GM23338 (cell line): ENCODE measurements at regions not wholly inside any gene's neighbourhood (a gene's known extent, or its start where the extent isn't known, plus 50 kb on each side); places are given as distances from the start of the nearest gene placed in this dataset.

Source experiments
- ATAC-seq: fragments of 200-7000 bp; cut with Tn5 transposase; 3 replicates; pipeline ENCODE4 v1.9.1; 2020
- DNase-seq: peaks from one replicate; pipeline ENCODE4 v3.0.0-alpha.2; 2015; ENCODE audit warnings: low spot score
- H2AFZ ChIP-seq: fragments of 200-600 bp; sonication (generic); 2 replicates; pipeline ENCODE4 v1.8.0; 2016; ENCODE audit warnings: antibody characterized with exemption, mild to moderate bottlenecking, moderate library complexity
- H3F3A ChIP-seq: fragments of 200-600 bp; sonication (generic); replicated peaks from 2 replicates; pipeline ENCODE4 v1.8.0; 2017; ENCODE audit warnings: antibody characterized with exemption, mixed run types, low read depth
- H3K27ac ChIP-seq: fragments of 200-600 bp; sonication (generic); 2 replicates; pipeline ENCODE4 v1.6.1; 2016; ENCODE audit warnings: low read depth
- H3K27me3 ChIP-seq: fragments of 200-600 bp; sonication (generic); 2 replicates; pipeline ENCODE4 v1.8.0; 2016; ENCODE audit warnings: mild to moderate bottlenecking, mixed run types, moderate library complexity; ENCODE audit not compliant: insufficient read depth
- H3K36me3 ChIP-seq: fragments of 200-600 bp; sonication (generic); 2 replicates; pipeline ENCODE4 v1.8.0; 2016; ENCODE audit warnings: mild to moderate bottlenecking; ENCODE audit not compliant: insufficient read depth
- H3K4me1 ChIP-seq: fragments of 200-600 bp; sonication (generic); 2 replicates; pipeline ENCODE4 v1.8.0; 2016; ENCODE audit warnings: mild to moderate bottlenecking, moderate library complexity; ENCODE audit not compliant: insufficient read depth
- H3K4me2 ChIP-seq: fragments of 200-600 bp; sonication (generic); 2 replicates; pipeline ENCODE4 v1.7.1; 2017; ENCODE audit warnings: mixed run types
- H3K4me3 ChIP-seq: fragments of 200-600 bp; sonication (generic); 2 replicates; pipeline ENCODE4 v1.6.1; 2016; ENCODE audit warnings: mixed run types
- H3K79me2 ChIP-seq: fragments of 200-600 bp; sonication (generic); replicated peaks from 2 replicates; pipeline ENCODE4 v1.8.0; 2017; ENCODE audit warnings: mild to moderate bottlenecking; ENCODE audit not compliant: insufficient read depth
- H3K9me2 ChIP-seq: fragments of 200-600 bp; sonication (generic); 2 replicates; pipeline ENCODE4 v1.8.0; 2017; ENCODE audit not compliant: insufficient read depth
- H4K20me1 ChIP-seq: fragments of 200-600 bp; sonication (generic); replicated peaks from 2 replicates; pipeline ENCODE4 v1.8.0; 2017; ENCODE audit warnings: mild to moderate bottlenecking; ENCODE audit not compliant: insufficient read depth
- H3K27ac Mint-ChIP-seq: 2 replicates; pipeline ENCODE4 v1.8.0; 2020; ENCODE audit warnings: inconsistent platforms, mild to moderate bottlenecking, moderate library complexity, mixed read lengths
- H3K27me3 Mint-ChIP-seq: 3 replicates; pipeline ENCODE4 v1.8.0; 2022; ENCODE audit warnings: low read depth, mild to moderate bottlenecking, moderate library complexity, mixed read lengths, inconsistent platforms; ENCODE audit not compliant: insufficient read depth, poor library complexity
- H3K36me3 Mint-ChIP-seq: 3 replicates; pipeline ENCODE4 v1.8.0; 2021; ENCODE audit warnings: low read depth, mild to moderate bottlenecking, inconsistent platforms, moderate library complexity, mixed read lengths
- H3K4me1 Mint-ChIP-seq: 3 replicates; pipeline ENCODE4 v1.8.0; 2020; ENCODE audit warnings: mild to moderate bottlenecking, inconsistent platforms, mixed read lengths
- H3K4me3 Mint-ChIP-seq: 3 replicates; pipeline ENCODE4 v1.8.0; 2021; ENCODE audit warnings: moderate library complexity, mild to moderate bottlenecking, inconsistent platforms, mixed read lengths
- H3K9me3 Mint-ChIP-seq: 3 replicates; pipeline ENCODE4 v1.8.0; 2020; ENCODE audit warnings: moderate library complexity, mild to moderate bottlenecking, inconsistent platforms, mixed read lengths
- CREB1 ChIP-seq: fragments of 250-450 bp; sonication (Bioruptor Pico); IDR thresholded peaks from 2 replicates; pipeline ENCODE4 v1.5.0; 2020; ENCODE audit warnings: low read depth, mild to moderate bottlenecking, moderate library complexity
- ETS1 ChIP-seq: IDR thresholded peaks from 2 replicates; pipeline ENCODE4 v1.6.1; 2016; ENCODE audit warnings: antibody characterized with exemption
- EZH2 ChIP-seq: fragments of 200-600 bp; sonication (generic); IDR thresholded peaks from one replicate; pipeline ENCODE4 v1.8.0; 2017; ENCODE audit warnings: antibody characterized with exemption, mild to moderate bottlenecking, low read depth; ENCODE audit not compliant: unreplicated experiment
- EZH2phosphoT487 ChIP-seq: fragments of 200-600 bp; sonication (generic); IDR thresholded peaks from one replicate; pipeline ENCODE4 v1.8.1; 2018; ENCODE audit warnings: antibody characterized with exemption; ENCODE audit not compliant: unreplicated experiment
- JUNB ChIP-seq: IDR thresholded peaks from one replicate; pipeline ENCODE4 v1.6.1; 2016; ENCODE audit warnings: antibody characterized with exemption; ENCODE audit not compliant: unreplicated experiment
- NANOG ChIP-seq: IDR thresholded peaks from 2 replicates; pipeline ENCODE4 v1.6.1; 2016; ENCODE audit warnings: antibody characterized with exemption, borderline replicate concordance
- POLR2AphosphoS5 ChIP-seq: IDR thresholded peaks from 2 replicates; pipeline ENCODE4 v1.6.1; 2016; ENCODE audit warnings: antibody characterized with exemption, low read depth
- REST ChIP-seq: IDR thresholded peaks from one replicate; pipeline ENCODE4 v1.6.1; 2018; ENCODE audit warnings: antibody characterized with exemption; ENCODE audit not compliant: unreplicated experiment
- STAT1 ChIP-seq: IDR thresholded peaks from one replicate; pipeline ENCODE4 v1.6.1; 2016; ENCODE audit warnings: antibody characterized with exemption; ENCODE audit not compliant: unreplicated experiment
- ZNF114 ChIP-seq: fragments of 250-450 bp; sonication (Bioruptor Pico); IDR thresholded peaks from 2 replicates; pipeline ENCODE4 v1.5.0; 2020; ENCODE audit warnings: mild to moderate bottlenecking, moderate library complexity
- ZNF331 ChIP-seq: fragments of 250-450 bp; sonication (Bioruptor Pico); IDR thresholded peaks from 2 replicates; pipeline ENCODE4 v1.5.0; 2020; ENCODE audit warnings: low read depth, mild to moderate bottlenecking, moderate library complexity
- ZNF462 ChIP-seq: fragments of 250-450 bp; sonication (Bioruptor Pico); IDR thresholded peaks from 2 replicates; pipeline ENCODE4 v1.5.0; 2020; ENCODE audit warnings: mild to moderate bottlenecking, moderate library complexity

- no peak for TF ChIP-seq REST
- TF ChIP-seq ZNF331 (CRISPR knock-in tag): no peak
- no peak for TF ChIP-seq ETS1
- TF ChIP-seq CREB1 (CRISPR knock-in tag): no peak
- TF ChIP-seq JUNB: no peak
- no peak for TF ChIP-seq NANOG
- no peak for TF ChIP-seq POLR2AphosphoS5
- TF ChIP-seq ZNF114: no peak
- no peak for TF ChIP-seq EZH2phosphoT487
- TF ChIP-seq EZH2: no peak
These were observed 793.5 kb downstream of the METTL4 start (continued) for GRCh38 chr18:1777843-1778242.

GRCh38 chr18:1778496-1779178 lies 792.7 kb downstream of the METTL4 start:
- H3K36me3 ChIP-seq: no peaks in the 10 kb centered on the region
- H3K4me3 Mint-ChIP-seq: no peak overlapping the region
- H2AFZ ChIP-seq: no peak overlapping the region
- no peaks in the 10 kb centered on the region for H3K4me1 Mint-ChIP-seq
- H3K4me3 ChIP-seq: no peak overlapping the region
- no peak overlapping the region for H3K4me2 ChIP-seq
- H3K36me3 Mint-ChIP-seq: no peaks in the 10 kb centered on the region; the same call in 2 of the 3 replicates
- no peaks in the 10 kb centered on the region for H4K20me1 ChIP-seq
- no peak for ATAC-seq
- H3K9me3 Mint-ChIP-seq: peaks cover 4% of the 10 kb centered on the region; the same call in 2 of the 3 replicates
- H3K9me2 ChIP-seq: no peaks in the 10 kb centered on the region
- no peaks in the 10 kb centered on the region for H3K79me2 ChIP-seq
- no peaks in the 10 kb centered on the region for H3K27me3 ChIP-seq
- no peak overlapping the region for H3K27ac ChIP-seq
- no peaks in the 10 kb centered on the region for H3K4me1 ChIP-seq
- no peak overlapping the region for H3K27ac Mint-ChIP-seq
- no peaks in the 10 kb centered on the region for H3F3A ChIP-seq
- H3K27me3 Mint-ChIP-seq: no peaks in the 10 kb centered on the region
- no peak for DNase-seq
- no peak for TF ChIP-seq ZNF462 (CRISPR knock-in tag)
- TF ChIP-seq STAT1: no peak
- no peak for TF ChIP-seq CREB1 (CRISPR knock-in tag)
- TF ChIP-seq ZNF114: no peak
- no peak for TF ChIP-seq EZH2phosphoT487
- no peak for TF ChIP-seq POLR2AphosphoS5
- no peak for TF ChIP-seq JUNB
